Esophagus muscularis mucosa (tissue), 3 donors: ENCODE measurements at regions not wholly inside any gene's neighbourhood (a gene's known extent, or its start where the extent isn't known, plus 50 kb on each side); places are given as distances from the start of the nearest gene placed in this dataset.

ENCODE experiments used
- CTCF ChIP-seq, 3 experiments: fragments of 200-600 bp in 2 of 3; fragments of 450-650 bp in 1 of 3; sonication (generic) in 2 of 3; IDR thresholded peaks; one replicate each; pipeline ENCODE4 v1.5.1; 2017 to 2019; ENCODE audit warnings: antibody characterized with exemption in 3 of 3, mild to moderate bottlenecking in 2 of 3, moderate library complexity in 1 of 3
- POLR2A ChIP-seq: fragments of 450-650 bp; IDR thresholded peaks from one replicate; pipeline ENCODE4 v1.6.1; 2017; ENCODE audit warnings: antibody characterized with exemption, moderate library complexity, mild to moderate bottlenecking, low read depth
- POLR2AphosphoS5 ChIP-seq, 2 donors: sonication (generic); formaldehyde crosslinking; IDR thresholded peaks; one replicate each; pipeline ENCODE4 v1.6.1; 2017; ENCODE audit warnings: antibody characterized with exemption in 2 of 2

GRCh38 chr2:146532509-146533147 is 1312.2 kb upstream of the ACVR2A start:
- TF ChIP-seq POLR2A: no peak
- TF ChIP-seq CTCF (IDR thresholded peaks at IDR 0.05): no peak
- TF ChIP-seq POLR2AphosphoS5 (IDR thresholded peaks at IDR 0.05): no peak
